Activated CD8-positive, alpha-beta T cell treated with anti-CD3 and anti-CD28 coated beads for 36 hours (primary cell): ENCODE measurements at regions not wholly inside any gene's neighbourhood (a gene's known extent, or its start where the extent isn't known, plus 50 kb on each side); places are given as distances from the start of the nearest gene placed in this dataset.

Source experiments
- ATAC-seq: fragments of 200-7000 bp; cut with Tn5 transposase; one replicate; pipeline ENCODE4 v1.10.0; 2021; ENCODE audit warnings: mild to moderate bottlenecking, moderate library complexity
- CTCF ChIA-PET: fragments of 350-600 bp; sonication (Branson Sonifier 250); formaldehyde crosslinking; loops from one replicate; lab custom pipeline; 2021; ENCODE audit warnings: antibody characterized with exemption; lab: Charles Lee
- POLR2A ChIA-PET: fragments of 350-600 bp; sonication (Branson Sonifier 250); formaldehyde crosslinking; loops from one replicate; lab custom pipeline; 2021; ENCODE audit warnings: antibody characterized with exemption; lab: Charles Lee
- DNase-seq: peaks from one replicate; pipeline ENCODE4 v3.0.0-alpha.2; 2020
- H3K27ac Mint-ChIP-seq: one replicate; pipeline ENCODE4 v1.8.0; 2021; ENCODE audit warnings: mild to moderate bottlenecking, mixed read lengths
- H3K27me3 Mint-ChIP-seq: one replicate; pipeline ENCODE4 v1.8.0; 2021; ENCODE audit warnings: mixed read lengths
- H3K36me3 Mint-ChIP-seq: one replicate; pipeline ENCODE4 v1.8.0; 2021; ENCODE audit warnings: low read depth, mixed read lengths
- H3K4me1 Mint-ChIP-seq: one replicate; pipeline ENCODE4 v1.8.0; 2021; ENCODE audit warnings: low read depth, mixed read lengths
- H3K4me3 Mint-ChIP-seq: one replicate; pipeline ENCODE4 v1.8.0; 2021; ENCODE audit warnings: mild to moderate bottlenecking, moderate library complexity, mixed read lengths
- H3K9me3 Mint-ChIP-seq: one replicate; pipeline ENCODE4 v1.8.0; 2021; ENCODE audit warnings: mixed read lengths
- intact Hi-C: fragments of 100-400 bp; cut with micrococcal nuclease; formaldehyde crosslinking; loops from one replicate; pipeline ENCODE4 v1.10.0; 2022
- TF ChIP-seq, protein P1 (sequence below): fragments of 200-600 bp; IDR thresholded peaks from one replicate; pipeline ENCODE4 v1.8.0; 2022; ENCODE audit warnings: antibody characterized with exemption, mild to moderate bottlenecking

DNA sequence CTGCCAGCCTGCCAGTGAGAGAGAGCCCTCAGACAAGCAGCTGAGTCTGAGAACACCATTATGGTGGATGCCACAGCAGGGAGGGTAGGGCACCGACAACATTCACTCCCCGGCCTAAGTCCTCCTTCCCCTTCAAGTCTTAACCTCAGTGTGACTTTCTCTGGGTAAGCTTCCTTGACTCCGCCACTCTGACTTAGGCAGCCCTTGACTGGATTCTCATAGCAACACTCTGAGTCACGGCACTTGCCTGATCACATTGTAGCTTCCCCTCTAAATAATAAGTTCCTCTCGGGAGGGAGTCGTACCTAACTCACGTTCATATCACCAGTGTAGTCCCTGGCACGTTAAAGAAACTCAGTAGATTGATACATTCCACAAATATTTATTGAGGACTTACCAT is 180.5 kb downstream of the FOXB1 start:
- CTCF ChIA-PET, result interaction anchor here (0.7 to 2.1 kb wide), 4 partner anchors 138 to 435 kb away, joined by 3 to 7 read pairs (median 5); no protein-coding TSS in a partner anchor
- H3K27me3 Mint-ChIP-seq, result peaks cover 19% of the 10 kb centered on the region
- no peaks in the 10 kb centered on the region for H3K9me3 Mint-ChIP-seq
- no peak overlapping the region for H3K4me3 Mint-ChIP-seq
- POLR2A ChIA-PET, result no interaction called here
- DNase-seq, result no peak
- intact Hi-C loops, result loop anchor here (10.0 kb wide), 1 partner anchor 140 kb away; no protein-coding TSS in a partner anchor
- H3K36me3 Mint-ChIP-seq, result no peaks in the 10 kb centered on the region
- no peak for ATAC-seq
- TF ChIP-seq, protein P1, sequence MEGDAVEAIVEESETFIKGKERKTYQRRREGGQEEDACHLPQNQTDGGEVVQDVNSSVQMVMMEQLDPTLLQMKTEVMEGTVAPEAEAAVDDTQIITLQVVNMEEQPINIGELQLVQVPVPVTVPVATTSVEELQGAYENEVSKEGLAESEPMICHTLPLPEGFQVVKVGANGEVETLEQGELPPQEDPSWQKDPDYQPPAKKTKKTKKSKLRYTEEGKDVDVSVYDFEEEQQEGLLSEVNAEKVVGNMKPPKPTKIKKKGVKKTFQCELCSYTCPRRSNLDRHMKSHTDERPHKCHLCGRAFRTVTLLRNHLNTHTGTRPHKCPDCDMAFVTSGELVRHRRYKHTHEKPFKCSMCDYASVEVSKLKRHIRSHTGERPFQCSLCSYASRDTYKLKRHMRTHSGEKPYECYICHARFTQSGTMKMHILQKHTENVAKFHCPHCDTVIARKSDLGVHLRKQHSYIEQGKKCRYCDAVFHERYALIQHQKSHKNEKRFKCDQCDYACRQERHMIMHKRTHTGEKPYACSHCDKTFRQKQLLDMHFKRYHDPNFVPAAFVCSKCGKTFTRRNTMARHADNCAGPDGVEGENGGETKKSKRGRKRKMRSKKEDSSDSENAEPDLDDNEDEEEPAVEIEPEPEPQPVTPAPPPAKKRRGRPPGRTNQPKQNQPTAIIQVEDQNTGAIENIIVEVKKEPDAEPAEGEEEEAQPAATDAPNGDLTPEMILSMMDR, result no peak
- no peaks in the 10 kb centered on the region for H3K4me1 Mint-ChIP-seq
- H3K27ac Mint-ChIP-seq, result no peak overlapping the region

DNA sequence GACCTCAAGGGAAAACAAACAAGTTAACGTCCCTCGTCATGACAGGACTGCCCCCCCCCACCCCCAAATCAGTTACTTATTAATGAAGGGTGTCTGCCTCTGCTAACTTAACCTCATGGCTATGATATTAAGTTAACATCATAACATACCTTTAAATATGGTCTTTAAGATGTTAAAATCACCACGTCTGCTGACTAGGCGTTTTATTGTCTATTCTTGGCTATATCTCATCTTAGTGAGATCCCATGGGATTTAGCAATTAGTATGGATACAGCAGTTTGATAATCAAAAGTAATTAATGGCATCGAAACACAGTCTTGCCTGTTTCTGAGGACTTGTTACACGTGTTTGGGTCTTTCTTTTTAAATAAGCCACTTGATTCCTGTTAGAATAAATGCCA is 186.9 kb downstream of the FOXB1 start:
- TF ChIP-seq, protein P1, result no peak
- DNase-seq (no peak), ATAC-seq (no peak)
- H3K4me1 Mint-ChIP-seq, result peaks cover 4% of the 10 kb centered on the region
- intact Hi-C loops, result no loop called here
- H3K36me3 Mint-ChIP-seq, result no peaks in the 10 kb centered on the region
- H3K4me3 Mint-ChIP-seq, result no peak overlapping the region
- H3K9me3 Mint-ChIP-seq, result no peaks in the 10 kb centered on the region
- peaks cover 29% of the 10 kb centered on the region for H3K27me3 Mint-ChIP-seq
- CTCF ChIA-PET, result interaction anchor here (2.7 kb wide), 1 partner anchor 11 kb away, joined by 16 read pairs; no protein-coding TSS in a partner anchor
- POLR2A ChIA-PET, result no interaction called here
- no peak overlapping the region for H3K27ac Mint-ChIP-seq

DNA sequence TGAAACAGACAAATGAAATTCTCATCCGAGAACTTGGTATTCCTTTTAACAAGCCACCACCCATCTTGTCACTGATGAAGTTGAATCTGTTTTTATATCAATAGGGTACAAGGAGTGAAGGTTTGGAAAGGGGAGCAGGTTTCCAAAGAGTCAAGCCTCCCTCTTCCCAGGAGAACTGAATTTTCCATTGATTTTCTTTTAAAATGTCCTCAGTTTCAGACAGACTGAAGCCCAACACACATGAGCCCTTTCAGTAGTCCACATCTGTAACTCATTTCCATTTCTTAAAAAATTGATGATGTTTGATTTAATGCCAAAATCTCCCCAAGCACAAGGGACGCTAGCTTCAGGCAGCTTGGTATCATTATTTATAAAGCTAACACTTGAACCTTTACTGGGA is 187.7 kb downstream of the FOXB1 start:
- Mint-ChIP-seq H3K4me3 (no peak overlapping the region), H3K27me3 (peaks cover 33% of the 10 kb centered on the region), H3K36me3 (no peaks in the 10 kb centered on the region), H3K9me3 (no peaks in the 10 kb centered on the region), H3K27ac (no peak overlapping the region), H3K4me1 (peaks cover 4% of the 10 kb centered on the region)
- ChIA-PET CTCF (no interaction called here), POLR2A (no interaction called here)
- DNase-seq (no peak), ATAC-seq (no peak)
- intact Hi-C loops, result no loop called here
- TF ChIP-seq, protein P1, result no peak

DNA sequence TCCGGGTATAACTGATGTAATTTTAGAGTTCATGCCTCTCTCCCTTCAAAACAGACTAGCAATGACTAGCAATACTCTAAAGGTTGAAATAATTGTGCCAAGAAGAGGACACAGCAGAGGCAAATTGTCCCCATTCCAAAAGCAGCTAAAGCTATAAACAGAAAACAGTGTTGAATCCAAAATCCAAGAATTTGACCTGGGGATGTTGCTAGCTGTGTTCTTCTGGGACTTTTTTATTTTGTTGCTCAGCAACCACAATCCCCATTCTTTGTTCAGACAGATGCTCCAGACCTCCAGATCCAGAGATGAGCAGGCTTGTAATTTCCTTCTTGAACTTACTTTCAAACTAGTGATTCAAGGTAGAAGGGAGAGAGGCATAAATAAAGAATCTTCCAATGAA is 191.5 kb downstream of the FOXB1 start:
- Mint-ChIP-seq H3K27ac (no peak overlapping the region), H3K4me1 (peaks cover 4% of the 10 kb centered on the region), H3K9me3 (no peaks in the 10 kb centered on the region), H3K27me3 (peaks cover 33% of the 10 kb centered on the region), H3K36me3 (no peaks in the 10 kb centered on the region), H3K4me3 (no peak overlapping the region)
- CTCF ChIA-PET, result interaction anchor here (0.9 to 1.3 kb wide), 3 partner anchors 10 to 16 kb away, joined by 3 to 6 read pairs (median 3); no protein-coding TSS in a partner anchor
- ATAC-seq (no peak), DNase-seq (no peak)
- POLR2A ChIA-PET, result interaction anchor here (0.8 to 1.0 kb wide), 2 partner anchors 14 to 17 kb away, joined by 3 read pairs; no protein-coding TSS in a partner anchor
- TF ChIP-seq, protein P1, result no peak
- intact Hi-C loops, result no loop called here

DNA sequence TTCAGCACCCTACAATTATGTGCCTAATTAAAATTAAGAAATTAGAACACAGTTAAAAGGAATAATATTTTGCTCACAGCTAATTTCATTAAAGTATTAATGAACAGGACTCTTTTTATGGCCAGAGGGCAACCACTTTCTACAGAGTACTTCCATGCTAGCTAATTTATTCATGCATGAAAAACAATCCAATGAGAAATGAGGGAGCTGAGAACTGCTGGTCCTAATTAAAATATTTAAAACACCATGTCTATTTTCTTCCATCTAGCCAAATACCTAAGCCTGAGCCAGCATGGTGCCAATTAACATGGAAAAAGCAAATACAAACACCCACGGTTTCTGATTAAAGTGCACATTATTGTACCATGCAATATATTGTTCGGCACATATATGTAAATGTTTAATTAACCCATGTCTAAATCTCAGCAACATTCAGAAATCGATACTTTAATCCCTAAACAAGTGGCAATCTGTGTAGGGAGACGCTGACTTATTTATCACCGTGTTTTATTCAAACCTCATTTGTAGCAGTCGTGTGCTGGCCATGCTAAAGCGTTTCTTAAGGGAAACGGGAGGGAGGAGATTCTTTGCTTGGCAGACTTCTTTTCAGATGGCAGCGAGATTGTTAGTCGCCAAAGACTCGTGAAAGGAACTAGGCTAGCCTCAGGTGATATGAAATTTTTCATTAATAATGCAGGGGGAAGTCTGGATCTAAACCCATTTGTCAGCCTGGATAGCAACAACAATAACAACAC is 193.5 kb downstream of the ANXA2 start:
- Mint-ChIP-seq H3K4me1 (no peaks in the 10 kb centered on the region), H3K27ac (no peak overlapping the region), H3K9me3 (no peaks in the 10 kb centered on the region), H3K36me3 (no peaks in the 10 kb centered on the region), H3K4me3 (no peak overlapping the region), H3K27me3 (peaks cover 26% of the 10 kb centered on the region)
- TF ChIP-seq, protein P1, result no peak
- ATAC-seq, result no peak
- no peak for DNase-seq
- ChIA-PET POLR2A (no interaction called here), CTCF (no interaction called here)
- intact Hi-C loops, result no loop called here
